HepG2 (cell line): ENCODE measurements at regions not wholly inside any gene's neighbourhood (a gene's known extent, or its start where the extent isn't known, plus 50 kb on each side); places are given as distances from the start of the nearest gene placed in this dataset.

Source experiments
- ATAC-seq: fragments of 200-7000 bp; cut with Tn5 transposase; 3 replicates; pipeline ENCODE4 v1.9.1; 2020; ENCODE audit warnings: mild to moderate bottlenecking, moderate library complexity
- BruUV-seq: library from RNA; stranded (reverse); fragments of 400-500 nt; replicated peaks from 2 replicates; lab custom pipeline; 2021; lab: Mats Ljungman, UMichigan
- CTCF ChIA-PET: fragments of 300-600 bp; formaldehyde crosslinking; extraction: SDS; loops from one replicate; lab custom pipeline; 2021; ENCODE audit warnings: low total read pairs, inconsistent platforms, low intra/inter-chr PET ratio; lab: Yijun Ruan, JAX
- POLR2A ChIA-PET: fragments of 350-600 bp; sonication (Branson Sonifier 250); formaldehyde crosslinking; loops from one replicate; lab custom pipeline; 2020; ENCODE audit warnings: antibody characterized with exemption, inconsistent platforms; lab: Yijun Ruan, JAX
- DNase-seq: peaks from one replicate; pipeline ENCODE4 v3.0.0-alpha.2; 2015; ENCODE audit warnings: low spot score
- FAIRE-seq: peaks from 3 replicates; lab custom pipeline; 2011; peaks lifted over from hg19 to GRCh38; lab: Jason Lieb, UNC
- H2AFZ ChIP-seq: one replicate; pipeline ENCODE4 v1.6.1; 2011; ENCODE audit warnings: low read length, inconsistent platforms
- H3K27ac ChIP-seq: fragments of 300-600 bp; 3 replicates; pipeline ENCODE4 v1.8.0; 2011; ENCODE audit warnings: mixed run types, mild to moderate bottlenecking, mixed read lengths, low read length, inconsistent platforms; ENCODE audit not compliant: insufficient read depth; ENCODE audit errors: extremely low read length
- H3K27me3 ChIP-seq, 2 experiments: fragments of 200-600 bp in 1 of 2; 2 replicates in 1 of 2; 3 replicates in 1 of 2; pipeline versions ENCODE4 v1.6.0 to v1.8.0; 2011; ENCODE audit warnings: low read length in 2 of 2, mild to moderate bottlenecking in 2 of 2, moderate library complexity in 2 of 2, inconsistent platforms in 1 of 2; ENCODE audit not compliant: insufficient read depth in 2 of 2, control insufficient read depth in 1 of 2
- H3K36me3 ChIP-seq, 2 experiments: fragments of 200-600 bp in 1 of 2; replicated peaks in 1 of 2; 2 replicates in 1 of 2; 3 replicates in 1 of 2; pipeline versions ENCODE4 v1.5.1 to v1.8.0; 2011; ENCODE audit warnings: low read length in 2 of 2, inconsistent platforms in 1 of 2; ENCODE audit not compliant: insufficient read depth in 2 of 2, control insufficient read depth in 1 of 2
- H3K4me1 ChIP-seq: 2 replicates; pipeline ENCODE4 v1.5.1; 2012; ENCODE audit warnings: low read length, inconsistent platforms; ENCODE audit not compliant: insufficient read depth
- H3K4me2 ChIP-seq: 2 replicates; pipeline ENCODE4 v1.6.0; 2011; ENCODE audit warnings: low read depth, low read length, inconsistent platforms
- H3K4me3 ChIP-seq, 3 experiments: fragments of 200-600 bp in 1 of 3; sonication (generic), shearing (Covaris generic) in 1 of 3; replicated peaks in 1 of 3; 2 replicates each; pipeline ENCODE4 v1.5.1; 2011 to 2016; ENCODE audit warnings: low read length in 3 of 3, inconsistent platforms in 2 of 3, low read depth in 2 of 3, mild to moderate bottlenecking in 2 of 3, control low read depth in 1 of 3, mixed read lengths in 1 of 3; ENCODE audit not compliant: insufficient read depth in 1 of 3
- H3K79me2 ChIP-seq: one replicate; pipeline ENCODE4 v1.6.1; 2011; ENCODE audit warnings: low read length, inconsistent platforms; ENCODE audit not compliant: insufficient read depth
- H3K9ac ChIP-seq: 2 replicates; pipeline ENCODE4 v1.6.0; 2011; ENCODE audit warnings: mild to moderate bottlenecking, low read depth, low read length, inconsistent platforms; ENCODE audit not compliant: insufficient read depth
- H3K9me3 ChIP-seq: 2 replicates; pipeline ENCODE4 v1.5.1; 2012; ENCODE audit warnings: mild to moderate bottlenecking, low read length
- H4K20me1 ChIP-seq: 2 replicates; pipeline ENCODE4 v1.6.0; 2011; ENCODE audit warnings: inconsistent platforms, mild to moderate bottlenecking, low read length, moderate library complexity; ENCODE audit not compliant: insufficient read depth
- EEA1 ChIP-seq: sonication (generic); formaldehyde crosslinking; IDR thresholded peaks from 2 replicates; pipeline ENCODE4 v1.5.1; 2020; ENCODE audit warnings: mild to moderate bottlenecking, missing genetic modification reagents, borderline replicate concordance
- ELF3 ChIP-seq: IDR thresholded peaks from 2 replicates; pipeline ENCODE4 v1.6.1; 2016; ENCODE audit warnings: missing genetic modification reagents, missing compliant biosample characterization
- FOXC1 ChIP-seq: sonication (generic); formaldehyde crosslinking; IDR thresholded peaks from 2 replicates; pipeline ENCODE4 v1.8.0; 2022; ENCODE audit warnings: mild to moderate bottlenecking, missing genetic modification reagents, borderline replicate concordance
- HDAC2 ChIP-seq: sonication (generic); formaldehyde crosslinking; IDR thresholded peaks from 2 replicates; pipeline ENCODE4 v1.4.0; 2020; ENCODE audit warnings: missing genetic modification reagents
- MED8 ChIP-seq: sonication (generic); formaldehyde crosslinking; IDR thresholded peaks from 2 replicates; pipeline ENCODE4 v1.8.1; 2023; ENCODE audit warnings: mild to moderate bottlenecking, missing genetic modification reagents; ENCODE audit not compliant: insufficient replicate concordance
- NCOA2 ChIP-seq: sonication (generic); formaldehyde crosslinking; IDR thresholded peaks from 2 replicates; pipeline ENCODE4 v1.8.0; 2022; ENCODE audit warnings: inconsistent platforms
- SIX1 ChIP-seq: sonication (generic); formaldehyde crosslinking; IDR thresholded peaks from 2 replicates; pipeline ENCODE4 v1.4.0; 2020; ENCODE audit warnings: missing genetic modification reagents, borderline replicate concordance
- SYNCRIP ChIP-seq: fragments of 200-400 bp; formaldehyde crosslinking; IDR thresholded peaks from 2 replicates; pipeline ENCODE4 v1.6.1; 2018; ENCODE audit warnings: mild to moderate bottlenecking, low read depth, low read length; ENCODE audit not compliant: insufficient read depth
- ZFP36L1 ChIP-seq: sonication (generic); formaldehyde crosslinking; IDR thresholded peaks from 2 replicates; pipeline ENCODE4 v1.8.0; 2022; ENCODE audit warnings: mild to moderate bottlenecking, missing genetic modification reagents, moderate library complexity
- ZNF12 ChIP-seq: sonication (generic); formaldehyde crosslinking; IDR thresholded peaks from 2 replicates; pipeline ENCODE4 v1.5.0; 2020; ENCODE audit warnings: missing genetic modification reagents
- ZNF44 ChIP-seq: sonication (generic); formaldehyde crosslinking; IDR thresholded peaks from 2 replicates; pipeline ENCODE4 v1.5.1; 2020; ENCODE audit warnings: mild to moderate bottlenecking, missing genetic modification reagents
- ZNF556 ChIP-seq: sonication (generic); formaldehyde crosslinking; IDR thresholded peaks from 2 replicates; pipeline ENCODE4 v1.4.0; 2020; ENCODE audit warnings: mild to moderate bottlenecking, missing genetic modification reagents, borderline replicate concordance
- ZNF605 ChIP-seq: sonication (generic); formaldehyde crosslinking; IDR thresholded peaks from 2 replicates; pipeline ENCODE4 v1.8.0; 2022; ENCODE audit warnings: mild to moderate bottlenecking, missing genetic modification reagents
- ZNF761 ChIP-seq: sonication (generic); formaldehyde crosslinking; conservative IDR thresholded peaks from 2 replicates; pipeline ENCODE4 v1.4.0; 2020; ENCODE audit warnings: mild to moderate bottlenecking, missing genetic modification reagents
- ZNF775 ChIP-seq: sonication (generic); formaldehyde crosslinking; IDR thresholded peaks from 2 replicates; pipeline ENCODE4 v1.4.0; 2020; ENCODE audit warnings: missing genetic modification reagents, mild to moderate bottlenecking, moderate library complexity, borderline replicate concordance
- WGBS: methylation state at CpG from one replicate; pipeline ENCODE4 v1.1.6; 2017; ENCODE audit warnings: low lambda C conversion rate; 5-methylcytosine and 5-hydroxymethylcytosine counted together
- in situ Hi-C: cut with HindIII; loops from 2 replicates; pipeline ENCODE4 v1.10.0; 2017; ENCODE audit warnings: low pct_unique_long_range_greater_than_20kb; ENCODE audit not compliant: extremely low pct_ligation_motif_present
- intact Hi-C: fragments of 100-400 bp; cut with micrococcal nuclease; formaldehyde crosslinking; loops from one replicate; pipeline ENCODE4 v1.10.0; 2022; ENCODE audit not compliant: unreplicated experiment
- TF ChIP-seq, protein P1 (sequence below): sonication (generic); formaldehyde crosslinking; IDR thresholded peaks from 2 replicates; pipeline ENCODE4 v1.8.0; 2022; ENCODE audit warnings: missing genetic modification reagents, mild to moderate bottlenecking, moderate library complexity, borderline replicate concordance
- TF ChIP-seq, protein P2 (sequence below): sonication (generic); formaldehyde crosslinking; IDR thresholded peaks from 2 replicates; pipeline ENCODE4 v1.4.0; 2020; ENCODE audit warnings: low read depth, missing genetic modification reagents
- TF ChIP-seq, protein P3 (sequence below): sonication (generic); formaldehyde crosslinking; IDR thresholded peaks from 2 replicates; pipeline ENCODE4 v1.8.0; 2022; ENCODE audit warnings: mild to moderate bottlenecking, missing genetic modification reagents, borderline replicate concordance
- TF ChIP-seq, protein P4 (sequence below): sonication (generic); formaldehyde crosslinking; IDR thresholded peaks from 2 replicates; pipeline ENCODE4 v1.8.1; 2023; ENCODE audit warnings: mild to moderate bottlenecking, missing genetic modification reagents, borderline replicate concordance

DNA sequence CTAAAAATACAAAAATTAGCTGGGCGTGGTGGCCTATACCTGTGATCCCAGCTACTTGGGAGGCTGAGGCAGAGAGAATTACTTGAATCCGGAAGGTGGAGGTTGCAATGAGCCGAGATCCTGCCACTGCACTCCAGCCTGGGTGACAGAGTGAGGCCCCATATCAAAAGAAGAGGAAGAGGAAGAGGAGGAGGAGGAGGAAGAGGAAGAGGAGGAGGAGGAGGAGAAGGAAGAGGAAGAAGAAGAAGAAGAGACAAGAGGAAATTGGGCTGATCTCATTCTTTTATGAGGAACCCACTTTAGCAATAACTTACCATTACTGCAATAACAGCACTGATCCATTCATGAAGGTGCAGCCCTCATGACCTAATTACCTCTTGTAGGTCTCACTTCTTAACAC is 138.9 kb upstream of the GIMD1 start:
- CTCF ChIA-PET, result no interaction called here
- BruUV-seq, result no TSS peak
- in situ Hi-C loops (no loop called here), intact Hi-C loops (no loop called here)
- WGBS, result 49% methylated on average over 3 of the region's 3 CpGs
- Histone ChIP-seq H3K79me2 (no peaks in the 10 kb centered on the region), H3K27me3 (0 out of 5 replicates have a peak, but pooled peaks cover 0 to 5% of the 10 kb centered on the region in 2 experiments), H3K9ac (no peak overlapping the region), H2AFZ (no peak overlapping the region), H3K4me2 (no peak overlapping the region), H3K4me3 (no peak overlapping the region), H3K27ac (no peak overlapping the region), H4K20me1 (no peaks in the 10 kb centered on the region), H3K36me3 (no peaks in the 10 kb centered on the region), H3K9me3 (no peaks in the 10 kb centered on the region), H3K4me1 (peaks cover under 1% of the 10 kb centered on the region; the same call in 1 of the 2 replicates)
- ATAC-seq, result no peak
- POLR2A ChIA-PET, result no interaction called here
- no peak for DNase-seq
- FAIRE-seq, result no peak
- no peak for TF ChIP-seq ELF3
- no peak for TF ChIP-seq ZNF775
- TF ChIP-seq, protein P1, sequence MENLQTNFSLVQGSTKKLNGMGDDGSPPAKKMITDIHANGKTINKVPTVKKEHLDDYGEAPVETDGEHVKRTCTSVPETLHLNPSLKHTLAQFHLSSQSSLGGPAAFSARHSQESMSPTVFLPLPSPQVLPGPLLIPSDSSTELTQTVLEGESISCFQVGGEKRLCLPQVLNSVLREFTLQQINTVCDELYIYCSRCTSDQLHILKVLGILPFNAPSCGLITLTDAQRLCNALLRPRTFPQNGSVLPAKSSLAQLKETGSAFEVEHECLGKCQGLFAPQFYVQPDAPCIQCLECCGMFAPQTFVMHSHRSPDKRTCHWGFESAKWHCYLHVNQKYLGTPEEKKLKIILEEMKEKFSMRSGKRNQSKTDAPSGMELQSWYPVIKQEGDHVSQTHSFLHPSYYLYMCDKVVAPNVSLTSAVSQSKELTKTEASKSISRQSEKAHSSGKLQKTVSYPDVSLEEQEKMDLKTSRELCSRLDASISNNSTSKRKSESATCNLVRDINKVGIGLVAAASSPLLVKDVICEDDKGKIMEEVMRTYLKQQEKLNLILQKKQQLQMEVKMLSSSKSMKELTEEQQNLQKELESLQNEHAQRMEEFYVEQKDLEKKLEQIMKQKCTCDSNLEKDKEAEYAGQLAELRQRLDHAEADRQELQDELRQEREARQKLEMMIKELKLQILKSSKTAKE (CRISPR knock-in tag), result no peak
- no peak for TF ChIP-seq MED8 (CRISPR knock-in tag)
- no peak for TF ChIP-seq ZNF605 (CRISPR knock-in tag)
- TF ChIP-seq, protein P2, sequence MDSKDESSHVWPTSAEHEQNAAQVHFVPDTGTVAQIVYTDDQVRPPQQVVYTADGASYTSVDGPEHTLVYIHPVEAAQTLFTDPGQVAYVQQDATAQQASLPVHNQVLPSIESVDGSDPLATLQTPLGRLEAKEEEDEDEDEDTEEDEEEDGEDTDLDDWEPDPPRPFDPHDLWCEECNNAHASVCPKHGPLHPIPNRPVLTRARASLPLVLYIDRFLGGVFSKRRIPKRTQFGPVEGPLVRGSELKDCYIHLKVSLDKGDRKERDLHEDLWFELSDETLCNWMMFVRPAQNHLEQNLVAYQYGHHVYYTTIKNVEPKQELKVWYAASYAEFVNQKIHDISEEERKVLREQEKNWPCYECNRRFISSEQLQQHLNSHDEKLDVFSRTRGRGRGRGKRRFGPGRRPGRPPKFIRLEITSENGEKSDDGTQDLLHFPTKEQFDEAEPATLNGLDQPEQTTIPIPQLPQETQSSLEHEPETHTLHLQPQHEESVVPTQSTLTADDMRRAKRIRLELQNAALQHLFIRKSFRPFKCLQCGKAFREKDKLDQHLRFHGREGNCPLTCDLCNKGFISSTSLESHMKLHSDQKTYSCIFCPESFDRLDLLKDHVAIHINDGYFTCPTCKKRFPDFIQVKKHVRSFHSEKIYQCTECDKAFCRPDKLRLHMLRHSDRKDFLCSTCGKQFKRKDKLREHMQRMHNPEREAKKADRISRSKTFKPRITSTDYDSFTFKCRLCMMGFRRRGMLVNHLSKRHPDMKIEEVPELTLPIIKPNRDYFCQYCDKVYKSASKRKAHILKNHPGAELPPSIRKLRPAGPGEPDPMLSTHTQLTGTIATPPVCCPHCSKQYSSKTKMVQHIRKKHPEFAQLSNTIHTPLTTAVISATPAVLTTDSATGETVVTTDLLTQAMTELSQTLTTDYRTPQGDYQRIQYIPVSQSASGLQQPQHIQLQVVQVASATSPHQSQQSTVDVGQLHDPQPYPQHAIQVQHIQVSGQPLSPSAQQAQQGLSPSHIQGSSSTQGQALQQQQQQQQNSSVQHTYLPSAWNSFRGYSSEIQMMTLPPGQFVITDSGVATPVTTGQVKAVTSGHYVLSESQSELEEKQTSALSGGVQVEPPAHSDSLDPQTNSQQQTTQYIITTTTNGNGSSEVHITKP (CRISPR knock-in tag), result no peak
- no peak for TF ChIP-seq EEA1 (CRISPR knock-in tag)
- TF ChIP-seq FOXC1 (CRISPR knock-in tag), result no peak
- no peak for TF ChIP-seq NCOA2 (CRISPR knock-in tag)
- TF ChIP-seq, protein P3, sequence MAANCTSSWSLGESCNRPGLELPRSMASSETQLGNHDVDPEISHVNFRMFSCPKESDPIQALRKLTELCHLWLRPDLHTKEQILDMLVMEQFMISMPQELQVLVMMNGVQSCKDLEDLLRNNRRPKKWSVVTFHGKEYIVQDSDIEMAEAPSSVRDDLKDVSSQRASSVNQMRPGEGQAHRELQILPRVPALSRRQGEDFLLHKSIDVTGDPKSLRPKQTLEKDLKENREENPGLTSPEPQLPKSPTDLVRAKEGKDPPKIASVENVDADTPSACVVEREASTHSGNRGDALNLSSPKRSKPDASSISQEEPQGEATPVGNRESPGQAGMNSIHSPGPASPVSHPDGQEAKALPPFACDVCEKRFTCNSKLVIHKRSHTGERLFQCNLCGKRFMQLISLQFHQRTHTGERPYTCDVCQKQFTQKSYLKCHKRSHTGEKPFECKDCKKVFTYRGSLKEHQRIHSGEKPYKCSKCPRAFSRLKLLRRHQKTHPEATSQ (CRISPR knock-in tag), result no peak
- no peak for TF ChIP-seq SYNCRIP
- no peak for TF ChIP-seq ZNF44 (CRISPR knock-in tag)
- no peak for TF ChIP-seq HDAC2 (CRISPR knock-in tag)
- no peak for TF ChIP-seq ZNF12
- no peak for TF ChIP-seq ZFP36L1 (CRISPR knock-in tag)
- TF ChIP-seq, protein P4, sequence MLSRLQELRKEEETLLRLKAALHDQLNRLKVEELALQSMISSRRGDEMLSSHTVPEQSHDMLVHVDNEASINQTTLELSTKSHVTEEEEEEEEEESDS (CRISPR knock-in tag), result no peak
- TF ChIP-seq SIX1 (CRISPR knock-in tag), result no peak
- TF ChIP-seq ZNF556 (CRISPR knock-in tag), result no peak
- TF ChIP-seq ZNF761 (CRISPR knock-in tag), result no peak
